Loucy (cell line): ENCODE measurements at regions not wholly inside any gene's neighbourhood (a gene's known extent, or its start where the extent isn't known, plus 50 kb on each side); places are given as distances from the start of the nearest gene placed in this dataset.

Experiments used
- H2AFZ ChIP-seq: fragments of 200-600 bp; sonication (generic); 2 replicates; pipeline ENCODE4 v1.6.0; 2016; ENCODE audit warnings: antibody characterized with exemption, mild to moderate bottlenecking, low read length, moderate library complexity
- H3F3A ChIP-seq: fragments of 200-600 bp; 2 replicates; pipeline ENCODE4 v1.6.0; 2016; ENCODE audit warnings: antibody characterized with exemption, low read depth, mild to moderate bottlenecking
- H3K27me3 ChIP-seq: fragments of 200-600 bp; sonication (generic); 2 replicates; pipeline ENCODE4 v1.6.1; 2014; ENCODE audit warnings: low read length, mild to moderate bottlenecking; ENCODE audit not compliant: insufficient read depth, poor library complexity, severe bottlenecking
- H3K36me3 ChIP-seq: fragments of 200-600 bp; sonication (generic); 2 replicates; pipeline ENCODE4 v1.6.1; 2016; ENCODE audit warnings: low read length; ENCODE audit not compliant: insufficient read depth
- H3K4me1 ChIP-seq: fragments of 200-600 bp; sonication (generic); 2 replicates; pipeline ENCODE4 v1.5.1; 2014; ENCODE audit warnings: low read length, mild to moderate bottlenecking; ENCODE audit not compliant: insufficient read depth, poor library complexity, severe bottlenecking
- H3K4me2 ChIP-seq: fragments of 200-600 bp; sonication (generic); 2 replicates; pipeline ENCODE4 v1.6.0; 2014; ENCODE audit warnings: antibody characterized with exemption, low read length, low read depth, mild to moderate bottlenecking; ENCODE audit not compliant: poor library complexity, severe bottlenecking
- H3K4me3 ChIP-seq: fragments of 200-600 bp; sonication (generic); 2 replicates; pipeline ENCODE4 v1.5.1; 2014; ENCODE audit warnings: low read length, mild to moderate bottlenecking, mixed read lengths; ENCODE audit not compliant: poor library complexity, severe bottlenecking
- H3K79me2 ChIP-seq: fragments of 200-600 bp; sonication (generic); 2 replicates; pipeline ENCODE4 v1.6.1; 2014; ENCODE audit warnings: low read length; ENCODE audit not compliant: insufficient read depth
- H3K9ac ChIP-seq: fragments of 200-600 bp; sonication (generic); 2 replicates; pipeline ENCODE4 v1.6.0; 2014; ENCODE audit warnings: mild to moderate bottlenecking, low read depth, low read length, moderate library complexity; ENCODE audit not compliant: poor library complexity, severe bottlenecking
- H3K9me2 ChIP-seq: fragments of 200-600 bp; sonication (generic); replicated peaks from 2 replicates; pipeline ENCODE4 v1.6.1; 2016; ENCODE audit warnings: low read depth, low read length, mixed read lengths
- H3K9me3 ChIP-seq: fragments of 200-600 bp; sonication (generic); 2 replicates; pipeline ENCODE4 v1.6.1; 2014; ENCODE audit warnings: mild to moderate bottlenecking, antibody characterized with exemption, low read length, low read depth; ENCODE audit not compliant: insufficient read depth
- H4K20me1 ChIP-seq: fragments of 200-600 bp; sonication (generic); 2 replicates; pipeline ENCODE4 v1.6.0; 2014; ENCODE audit warnings: antibody characterized with exemption, low read length, mild to moderate bottlenecking; ENCODE audit not compliant: insufficient read depth, poor library complexity, severe bottlenecking
- CTCF ChIP-seq: fragments of 200-600 bp; sonication (generic); conservative IDR thresholded peaks from 2 replicates; pipeline ENCODE4 v1.5.1; 2014; ENCODE audit warnings: mild to moderate bottlenecking, antibody characterized with exemption, low read length
- EZH2phosphoT487 ChIP-seq: fragments of 200-600 bp; IDR thresholded peaks from 2 replicates; pipeline ENCODE4 v1.6.1; 2018; ENCODE audit warnings: antibody characterized with exemption, mild to moderate bottlenecking, moderate library complexity, borderline replicate concordance

- H4K20me1 ChIP-seq: no peaks in the 10 kb centered on the region
- H3K4me1 ChIP-seq: no peaks in the 10 kb centered on the region
- H3K36me3 ChIP-seq: no peaks in the 10 kb centered on the region
- H3K9ac ChIP-seq: no peak overlapping the region
- no peak overlapping the region for H2AFZ ChIP-seq
- no peaks in the 10 kb centered on the region for H3K27me3 ChIP-seq
- TF ChIP-seq EZH2phosphoT487 (no peak), CTCF (no peak)
- no peaks in the 10 kb centered on the region for H3K79me2 ChIP-seq
- H3K9me3 ChIP-seq: no peaks in the 10 kb centered on the region
- H3K4me2 ChIP-seq: no peak overlapping the region
- no peak overlapping the region for H3K4me3 ChIP-seq
- H3F3A ChIP-seq: no peaks in the 10 kb centered on the region
- H3K9me2 ChIP-seq: no peaks in the 10 kb centered on the region
Measured at GRCh38 chr3:27986234-27986879, 255.1 kb upstream of the CMC1 start.

GRCh38 chr3:27990324-27990723 lies 251.1 kb upstream of the CMC1 start:
- Histone ChIP-seq H3K4me1 (no peaks in the 10 kb centered on the region), H3K9ac (no peak overlapping the region), H3F3A (no peaks in the 10 kb centered on the region), H3K36me3 (no peaks in the 10 kb centered on the region), H3K9me3 (peaks cover 2% of the 10 kb centered on the region; the same call in 1 of the 2 replicates), H3K9me2 (no peaks in the 10 kb centered on the region), H4K20me1 (no peaks in the 10 kb centered on the region), H3K79me2 (no peaks in the 10 kb centered on the region), H3K27me3 (no peaks in the 10 kb centered on the region), H2AFZ (no peak overlapping the region), H3K4me3 (no peak overlapping the region), H3K4me2 (no peak overlapping the region)
- TF ChIP-seq EZH2phosphoT487 (no peak), CTCF (no peak)

- Histone ChIP-seq H3F3A (no peaks in the 10 kb centered on the region), H3K9ac (no peak overlapping the region), H3K79me2 (no peaks in the 10 kb centered on the region), H2AFZ (no peak overlapping the region), H3K4me2 (no peak overlapping the region), H4K20me1 (no peaks in the 10 kb centered on the region), H3K4me1 (no peaks in the 10 kb centered on the region), H3K9me2 (no peaks in the 10 kb centered on the region), H3K27me3 (no peaks in the 10 kb centered on the region), H3K4me3 (no peak overlapping the region), H3K36me3 (no peaks in the 10 kb centered on the region), H3K9me3 (peaks cover 2% of the 10 kb centered on the region; the same call in 1 of the 2 replicates)
- TF ChIP-seq EZH2phosphoT487: no peak
- TF ChIP-seq CTCF: no peak
Measured at GRCh38 chr3:27990837-27991236, 250.6 kb upstream of the CMC1 start.
